ENCODE measurements at regions not wholly inside any gene's neighbourhood (a gene's known extent, or its start where the extent isn't known, plus 50 kb on each side); places are given as distances from the start of the nearest gene placed in this dataset.
"Not testable (repeated sequence)": the region's sequence is repeated elsewhere in the genome, so short reads cannot be mapped to it uniquely, and the experiment has no call there.

DNA sequence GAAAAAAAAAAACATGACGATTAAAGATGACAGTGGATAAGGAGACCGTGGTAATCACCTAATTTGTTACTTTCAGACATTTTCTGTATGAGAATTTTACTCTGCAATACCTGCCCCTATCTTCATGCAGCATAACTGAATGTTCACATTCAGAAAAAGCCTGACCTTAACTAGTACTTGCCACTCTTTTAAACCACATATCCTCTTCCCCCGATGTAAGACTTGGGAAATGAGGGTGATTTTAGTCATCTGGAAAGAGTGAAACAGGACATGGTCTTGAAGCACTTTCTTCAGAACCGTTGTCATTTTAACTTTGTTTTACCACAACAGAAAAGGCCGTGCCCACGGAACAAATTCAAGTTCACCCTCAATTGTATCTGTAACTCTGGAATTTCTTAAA, 318.5 kb downstream of the BCL2L11 start:
- DNase-seq (ENCODE audit: low read depth in 4 of 4, low spot score in 2 of 4) = not testable (repeated sequence)

DNA sequence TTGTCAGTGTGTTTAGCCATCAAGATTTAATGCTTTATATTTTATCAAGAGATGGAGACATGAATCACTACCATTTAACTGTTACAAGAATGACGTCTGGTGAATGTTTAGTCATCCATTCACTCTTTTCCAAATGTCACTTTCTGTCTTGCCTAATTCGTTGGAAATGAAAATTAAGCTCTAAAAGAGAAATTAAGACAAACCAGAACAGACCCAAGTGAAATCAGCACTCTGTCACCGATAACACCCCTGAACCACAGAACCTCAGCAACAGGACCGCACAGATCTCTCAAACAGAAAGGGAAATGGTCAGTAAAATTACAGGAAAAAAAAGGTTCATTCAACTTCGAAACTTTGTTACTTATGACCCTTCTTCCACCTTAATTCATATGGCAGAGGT, 320.9 kb downstream of the BCL2L11 start:
- DNase-seq (ENCODE audit: low read depth in 4 of 4, low spot score in 2 of 4) = not testable (repeated sequence)

DNA sequence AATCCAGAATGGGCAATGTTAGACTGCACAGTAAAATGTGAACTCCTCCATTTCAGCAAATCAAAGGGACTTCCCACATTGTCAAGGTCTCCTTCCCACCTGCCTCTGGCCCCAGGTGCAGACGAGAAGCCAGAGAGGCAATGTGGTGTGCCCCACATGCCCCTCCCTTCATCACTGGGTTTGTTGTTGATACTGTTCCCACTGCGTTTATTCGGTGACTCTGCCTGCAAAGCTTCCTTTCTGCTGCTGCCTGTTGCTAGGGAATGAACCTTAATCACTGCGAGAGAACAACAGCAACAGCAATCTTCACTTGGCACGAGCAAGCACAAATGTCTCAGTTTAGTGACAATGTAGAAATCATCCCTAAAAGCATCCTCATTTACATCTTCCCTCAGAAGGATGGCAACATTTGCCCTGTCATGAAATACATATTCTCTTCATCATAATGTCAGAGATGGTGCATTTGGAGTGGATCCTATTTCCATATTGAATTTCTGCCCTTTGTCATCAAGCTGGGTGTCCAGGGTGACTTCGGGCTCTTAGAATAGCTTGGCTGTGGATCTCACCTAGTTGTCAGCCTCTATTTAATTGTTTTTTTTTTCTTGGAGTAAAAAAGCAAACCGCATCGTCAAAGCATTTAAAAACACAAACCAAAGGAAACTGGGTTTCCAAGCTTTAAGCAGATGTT, 322.2 kb downstream of the BCL2L11 start:
- DNase-seq (ENCODE audit: low read depth in 4 of 4, low spot score in 2 of 4) = not testable (repeated sequence)

DNA sequence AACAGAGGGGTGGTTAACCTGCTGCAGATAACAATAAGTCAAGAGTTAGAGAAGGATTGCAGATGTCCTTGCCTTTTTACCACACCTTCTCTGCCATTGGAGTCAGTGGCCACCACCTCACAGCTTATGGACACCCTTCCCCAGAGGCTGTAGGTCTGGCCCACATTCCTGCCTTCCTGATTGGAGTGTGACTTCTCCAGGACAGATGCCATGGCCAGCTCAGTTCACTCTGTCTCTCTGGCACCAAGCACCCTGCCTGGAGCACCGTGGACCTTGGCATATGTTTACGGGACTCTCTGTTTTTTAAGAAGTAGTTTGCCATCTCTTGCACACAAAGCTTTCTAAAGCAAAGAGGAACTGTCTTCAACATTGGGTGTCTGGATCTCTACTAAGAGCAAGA, 323.8 kb downstream of the BCL2L11 start:
- not testable (repeated sequence) for DNase-seq (ENCODE audit: low read depth in 4 of 4, low spot score in 2 of 4)

DNA sequence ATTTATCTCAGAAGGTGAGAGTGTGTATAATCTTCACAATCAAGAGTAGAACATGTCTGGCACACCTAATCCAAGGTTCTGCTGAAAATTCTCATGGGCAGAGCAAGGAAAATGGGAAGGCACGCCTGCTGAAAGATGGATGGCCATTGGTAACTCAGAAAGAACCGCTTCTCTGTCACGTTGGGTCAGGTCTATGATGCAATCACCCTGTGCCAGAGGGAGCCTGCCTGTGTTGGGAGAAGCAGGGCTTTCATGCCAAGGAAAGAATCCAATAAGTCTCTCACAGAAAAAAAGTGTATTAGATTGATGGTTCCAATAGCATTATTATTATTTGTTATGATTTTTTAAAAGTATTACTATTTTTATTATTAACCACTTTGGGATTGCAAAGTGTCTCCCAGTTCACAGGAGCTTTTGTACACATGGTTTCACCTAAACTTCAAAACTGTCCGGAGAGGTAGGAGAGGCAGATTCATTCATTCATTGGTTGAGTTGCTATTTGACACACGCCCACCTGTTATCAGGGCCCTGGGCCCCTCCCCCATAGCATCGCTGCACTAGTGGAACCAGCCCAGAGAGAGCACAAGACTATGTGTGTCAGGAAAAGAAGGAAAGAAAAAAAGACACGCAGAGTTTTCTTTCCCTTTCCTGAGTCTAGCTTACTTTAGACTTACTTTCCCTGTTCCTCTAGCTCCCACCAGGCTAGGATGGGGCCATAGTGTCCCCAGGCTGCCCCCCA, 324.6 kb downstream of the BCL2L11 start:
- DNase-seq (ENCODE audit: low read depth in 4 of 4, low spot score in 2 of 4) = not testable (repeated sequence)

DNA sequence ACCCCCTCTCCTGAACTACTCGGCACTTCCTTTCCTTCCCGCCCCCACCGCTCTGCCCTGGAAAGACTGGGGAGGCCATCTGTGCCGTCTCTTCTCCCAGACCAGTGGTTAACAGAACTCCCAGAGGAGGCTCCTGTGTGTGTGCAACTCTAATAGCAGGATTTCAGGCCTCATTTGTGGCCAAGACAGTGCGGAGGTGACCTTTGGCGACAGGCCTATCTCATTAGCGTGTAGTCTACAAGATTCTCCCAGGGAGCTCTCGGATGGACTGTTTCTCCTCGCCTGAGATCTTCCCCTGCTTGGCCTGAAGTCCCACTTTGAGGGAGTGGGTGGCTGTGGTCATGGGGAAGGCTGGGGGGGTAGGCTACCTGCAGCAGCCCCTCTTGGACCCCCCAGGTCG, 325.2 kb downstream of the BCL2L11 start:
- DNase-seq (ENCODE audit: low read depth in 4 of 4, low spot score in 2 of 4) = not testable (repeated sequence)

DNA sequence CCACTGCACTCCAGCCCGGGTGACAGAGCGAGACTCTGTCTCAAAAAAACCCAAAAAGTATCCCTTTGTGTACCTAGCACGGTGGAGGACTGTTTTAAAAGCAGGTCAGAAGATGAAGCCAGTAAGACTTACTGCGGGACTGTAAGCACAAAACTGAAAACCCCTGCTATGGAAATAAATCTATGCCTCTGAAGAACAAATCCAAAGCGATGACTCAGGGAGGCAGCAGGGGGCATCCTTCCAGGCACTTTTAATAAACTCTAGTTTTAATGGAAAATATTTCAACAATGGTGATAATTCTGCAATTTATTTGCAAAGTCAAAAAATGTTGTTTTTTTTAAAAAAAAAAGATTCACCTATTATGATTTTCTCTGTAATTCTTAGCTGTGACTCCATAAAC, 326.8 kb downstream of the BCL2L11 start:
- not testable (repeated sequence) for DNase-seq (ENCODE audit: low read depth in 4 of 4, low spot score in 2 of 4)

DNA sequence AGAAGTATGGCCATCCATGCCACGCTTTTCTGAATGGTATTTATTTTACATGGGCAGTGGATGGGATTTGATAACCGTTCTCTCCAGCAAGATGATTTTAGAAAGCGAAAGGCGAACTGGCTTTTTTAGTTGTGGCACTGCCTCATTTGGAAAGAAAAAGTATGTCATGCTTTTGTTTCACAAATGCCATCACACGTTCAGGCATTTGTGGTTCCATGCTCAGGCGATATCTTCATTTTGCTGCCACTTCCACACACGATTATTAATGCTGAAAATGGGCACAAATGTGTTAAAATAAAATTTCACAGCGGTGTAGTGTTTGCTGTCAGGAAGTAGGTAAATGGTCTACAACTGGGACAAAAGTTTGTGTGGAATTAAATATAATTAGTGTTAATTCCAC, 328.1 kb downstream of the BCL2L11 start:
- DNase-seq (ENCODE audit: low read depth in 4 of 4, low spot score in 2 of 4) = not testable (repeated sequence)

DNA sequence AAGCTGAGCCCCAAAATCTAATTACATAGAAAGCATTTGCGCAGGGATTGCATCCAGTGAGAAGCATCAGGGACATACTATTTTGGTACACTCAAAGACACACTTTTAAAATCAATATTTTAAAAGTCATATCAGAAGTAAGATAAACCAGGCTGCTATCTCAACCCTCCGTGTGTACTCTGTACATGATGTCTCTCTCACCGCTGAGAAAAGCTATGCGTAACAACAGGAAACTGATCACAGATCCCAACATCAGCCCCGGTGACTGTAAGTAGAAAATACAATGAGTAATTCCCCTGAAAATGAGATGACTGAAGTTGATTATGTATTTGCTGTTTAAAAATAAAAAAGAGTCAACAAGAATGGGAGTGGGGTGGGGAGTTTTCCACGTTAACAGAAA, 329.8 kb downstream of the BCL2L11 start:
- not testable (repeated sequence) for DNase-seq (ENCODE audit: low read depth in 4 of 4, low spot score in 2 of 4)

DNA sequence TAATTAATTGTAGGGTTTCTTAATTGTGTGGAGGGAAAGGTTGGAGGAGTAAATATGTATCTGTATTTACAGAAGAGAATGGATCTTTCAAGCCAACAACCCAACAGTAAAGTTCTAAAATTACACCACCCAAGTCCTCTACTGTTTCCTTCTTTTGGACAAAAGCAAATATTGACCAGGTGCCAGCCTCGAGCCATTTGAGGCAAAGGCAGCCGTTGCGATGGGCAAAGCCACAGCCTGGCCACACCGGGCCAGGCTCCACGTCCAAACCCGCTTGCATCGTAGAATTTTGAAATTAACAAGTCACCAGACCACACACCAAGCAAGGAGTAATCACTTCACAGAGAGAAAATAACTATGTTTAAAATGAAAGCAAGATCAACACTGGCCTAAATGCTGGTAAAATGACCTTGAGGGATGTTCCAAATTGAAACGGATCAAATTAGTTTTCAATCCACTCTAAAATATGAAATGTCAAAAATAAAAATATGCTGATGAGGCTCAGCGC, 331.0 kb downstream of the BCL2L11 start:
- not testable (repeated sequence) for DNase-seq (ENCODE audit: low read depth in 4 of 4, low spot score in 2 of 4)

DNA sequence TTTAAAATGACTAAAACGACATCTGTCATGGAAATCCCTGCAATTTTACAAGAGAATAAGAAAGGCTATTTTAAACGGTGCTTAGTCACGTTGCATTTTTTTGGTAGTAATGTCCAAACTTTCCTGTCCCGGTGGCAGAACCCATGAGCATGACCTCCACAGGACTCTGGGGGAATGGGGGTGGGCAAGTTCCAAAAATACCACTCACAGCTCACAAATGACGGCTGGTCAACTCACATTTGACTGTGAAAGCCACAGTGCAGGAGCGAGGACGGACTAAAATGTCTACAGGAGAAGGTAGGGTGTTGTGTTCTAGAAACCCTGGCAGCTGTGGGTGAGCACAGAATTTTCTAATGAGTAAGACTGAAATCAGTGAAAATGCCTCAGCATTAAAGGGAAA, 331.5 kb downstream of the BCL2L11 start:
- DNase-seq (ENCODE audit: low read depth in 4 of 4, low spot score in 2 of 4) = not testable (repeated sequence)

DNA sequence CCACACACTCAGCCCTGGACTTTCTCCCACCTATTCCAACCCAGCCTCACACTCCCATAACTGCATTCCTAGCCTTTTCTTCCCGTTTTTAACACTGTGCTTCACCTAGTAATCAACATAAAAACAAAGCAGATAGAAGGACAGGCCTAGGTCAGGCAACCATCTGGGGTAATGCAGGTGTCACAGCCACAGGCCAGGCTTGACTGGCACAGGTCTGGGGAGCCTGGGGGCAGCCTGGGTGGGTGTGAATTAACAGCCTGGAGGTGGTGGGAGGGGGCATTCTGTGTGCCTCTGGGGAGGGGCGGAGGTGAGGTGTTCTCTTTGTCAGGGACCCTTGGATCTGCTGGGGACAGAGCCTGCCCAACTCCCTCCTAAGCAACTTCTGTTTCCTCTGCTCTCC, 332.6 kb downstream of the BCL2L11 start:
- DNase-seq (ENCODE audit: low read depth in 4 of 4, low spot score in 2 of 4) = not testable (repeated sequence)

DNA sequence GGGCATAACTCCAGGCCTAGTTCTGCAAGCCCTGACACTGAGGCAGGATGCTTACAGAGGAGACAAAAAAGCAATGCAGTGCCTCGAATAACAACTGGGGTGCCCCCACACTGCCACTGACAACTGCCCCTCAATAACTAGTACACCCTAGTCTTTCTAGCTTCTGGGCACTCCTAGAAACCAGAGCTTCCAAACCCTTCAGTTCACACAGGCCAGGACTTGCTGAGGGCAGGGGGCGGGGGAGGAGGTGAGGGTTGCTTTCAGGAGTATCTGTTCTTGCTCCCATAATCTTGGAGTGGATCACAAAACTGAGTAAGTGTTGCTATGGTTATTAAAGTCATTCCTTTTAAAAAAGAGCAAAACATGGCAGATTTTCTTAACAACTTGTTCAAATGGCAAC, 333.1 kb downstream of the BCL2L11 start:
- not testable (repeated sequence) for DNase-seq (ENCODE audit: low read depth in 4 of 4, low spot score in 2 of 4)

DNA sequence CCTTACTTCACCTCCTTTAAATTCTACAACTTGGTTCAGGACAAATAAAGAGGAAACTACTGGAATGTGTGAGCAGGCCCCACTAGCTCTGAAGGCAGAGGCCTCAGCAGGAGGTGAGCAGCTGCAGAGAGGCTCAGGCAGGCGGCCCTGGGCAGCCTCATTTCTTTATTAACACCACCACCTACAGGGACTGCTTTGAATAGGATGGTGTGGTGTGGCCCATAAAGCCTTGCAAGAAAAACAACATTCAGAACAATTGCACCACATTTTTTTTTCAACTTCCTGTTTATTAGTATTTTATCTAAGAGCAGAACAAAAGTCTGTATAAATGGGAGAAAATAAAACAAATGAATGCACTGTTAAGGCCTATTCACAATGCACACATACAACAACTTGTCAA, 333.7 kb downstream of the BCL2L11 start:
- not testable (repeated sequence) for DNase-seq (ENCODE audit: low read depth in 4 of 4, low spot score in 2 of 4)

DNA sequence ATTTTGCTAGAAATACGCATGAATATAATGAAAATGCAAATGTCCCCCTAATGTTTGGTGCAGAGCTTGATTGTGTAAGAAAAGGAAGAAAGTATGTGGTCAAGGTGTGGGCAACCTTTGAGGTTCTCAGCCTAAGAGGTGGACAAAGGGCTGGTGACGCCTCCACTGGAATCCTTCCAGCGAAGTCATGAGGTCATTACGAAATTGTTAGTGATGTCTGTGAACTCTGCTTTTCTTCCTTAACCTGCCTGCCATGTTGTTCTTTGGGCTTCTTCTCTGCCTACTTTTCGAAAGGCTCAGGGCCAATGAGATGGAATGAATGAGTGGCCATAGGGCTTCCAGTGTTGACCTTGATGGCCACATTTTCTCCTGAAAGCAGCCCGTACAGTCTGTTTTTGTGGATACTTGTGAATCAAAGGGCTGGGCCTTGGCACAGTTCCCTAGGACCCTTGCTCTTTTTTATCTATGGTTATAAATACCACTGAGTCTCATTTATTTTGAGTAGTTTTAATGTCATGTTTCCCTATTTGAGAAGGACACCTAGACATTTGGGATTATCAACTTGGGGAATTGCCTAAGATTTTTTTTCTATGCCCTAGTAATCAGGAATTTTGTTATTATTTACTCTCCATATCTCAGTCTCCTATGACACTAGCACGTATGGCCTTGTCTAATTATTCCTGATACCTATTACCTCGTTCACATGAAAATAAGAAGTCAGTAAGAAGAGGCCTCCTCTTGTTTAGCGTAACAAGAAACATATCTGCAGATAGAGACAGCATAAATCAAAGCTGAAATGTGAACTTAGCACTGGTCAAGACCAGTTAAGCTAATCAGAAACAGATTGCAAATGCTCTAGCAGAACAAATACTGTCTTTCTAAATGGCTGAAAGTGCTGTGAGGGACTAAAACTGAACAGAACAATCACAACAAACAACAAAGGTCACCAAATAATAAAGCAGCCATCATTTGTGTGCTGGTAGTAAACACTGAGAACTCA, 334.6 kb downstream of the BCL2L11 start:
- DNase-seq (ENCODE audit: low read depth in 4 of 4, low spot score in 2 of 4) = not testable (repeated sequence)

DNA sequence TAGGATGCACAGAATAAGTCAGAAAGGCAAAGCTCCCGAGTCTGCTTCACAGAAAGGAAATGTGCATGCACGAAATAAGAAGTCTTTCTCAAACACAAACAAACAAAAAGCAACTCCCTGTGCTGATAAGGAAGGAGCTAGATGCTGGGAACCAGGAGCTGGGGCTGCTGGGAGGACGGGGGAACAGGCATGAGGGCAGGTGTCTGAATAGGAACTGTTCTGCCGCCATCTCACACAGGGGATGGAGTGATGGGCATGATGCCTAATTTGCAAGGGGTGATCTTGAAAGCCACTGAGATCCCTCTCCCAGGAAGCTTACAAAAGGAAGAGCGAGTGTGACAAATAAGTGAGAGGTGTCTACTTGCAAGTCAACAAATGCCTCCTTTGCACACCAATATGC, 336.5 kb downstream of the BCL2L11 start:
- not testable (repeated sequence) for DNase-seq (ENCODE audit: low read depth in 4 of 4, low spot score in 2 of 4)

DNA sequence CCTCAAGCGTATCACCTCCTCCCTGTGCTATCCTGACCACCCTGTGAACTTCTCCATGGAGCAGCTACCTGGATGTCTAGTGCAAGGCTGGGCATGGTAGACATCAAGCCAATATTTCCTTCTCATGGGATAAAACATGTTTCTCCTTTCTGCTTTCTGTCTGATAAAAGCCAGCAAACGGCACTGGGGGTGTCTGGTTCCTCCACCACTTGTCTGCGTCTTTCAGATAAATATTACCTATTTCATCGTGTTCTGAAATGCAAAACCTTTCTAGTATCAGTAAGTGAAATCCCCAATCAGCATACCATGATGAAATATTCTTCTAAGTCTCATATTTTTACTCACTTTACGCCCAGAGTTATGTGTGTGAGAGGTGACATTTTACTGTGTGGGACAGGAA, 340.2 kb downstream of the BCL2L11 start:
- not testable (repeated sequence) for DNase-seq (ENCODE audit: low read depth in 4 of 4, low spot score in 2 of 4)

DNA sequence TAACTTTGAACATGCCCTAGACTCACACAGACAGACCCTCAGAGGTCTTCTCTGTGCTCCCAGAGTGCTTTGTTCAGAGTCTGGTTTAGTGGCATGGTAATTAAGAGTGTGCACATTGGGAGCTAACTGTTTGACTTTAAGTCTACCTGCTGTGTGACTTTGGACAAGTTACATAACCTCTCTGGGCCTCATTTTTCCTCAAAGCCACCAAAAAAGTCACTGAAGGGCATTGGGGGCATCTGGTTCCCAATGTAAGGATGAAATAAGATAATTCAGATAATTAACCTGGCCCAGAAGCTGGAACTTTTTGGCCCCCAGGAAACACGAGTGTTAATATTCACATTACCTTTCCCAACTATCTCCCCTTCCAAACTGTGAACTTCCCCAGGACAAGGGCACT, 341.1 kb downstream of the BCL2L11 start:
- not testable (repeated sequence) for DNase-seq (ENCODE audit: low read depth in 4 of 4, low spot score in 2 of 4)

DNA sequence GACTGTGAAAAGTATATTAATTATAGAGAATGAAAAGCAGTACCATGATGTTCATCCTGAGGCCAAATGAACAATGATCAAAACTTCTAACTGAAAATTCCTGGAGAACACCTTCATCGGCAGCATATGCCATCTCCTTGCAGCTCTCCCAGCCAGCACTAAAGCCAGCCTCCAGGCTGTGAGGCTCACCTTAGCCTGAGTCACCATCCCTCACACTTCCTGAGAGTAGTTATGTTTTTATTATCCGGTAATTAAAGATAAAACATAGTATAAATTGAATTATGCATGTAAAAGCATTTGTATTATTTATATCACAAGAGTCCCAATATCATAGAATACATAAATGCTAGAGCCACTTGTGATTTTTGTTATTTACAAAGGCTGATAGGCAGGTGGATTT, 341.9 kb downstream of the BCL2L11 start:
- not testable (repeated sequence) for DNase-seq (ENCODE audit: low read depth in 4 of 4, low spot score in 2 of 4)

DNA sequence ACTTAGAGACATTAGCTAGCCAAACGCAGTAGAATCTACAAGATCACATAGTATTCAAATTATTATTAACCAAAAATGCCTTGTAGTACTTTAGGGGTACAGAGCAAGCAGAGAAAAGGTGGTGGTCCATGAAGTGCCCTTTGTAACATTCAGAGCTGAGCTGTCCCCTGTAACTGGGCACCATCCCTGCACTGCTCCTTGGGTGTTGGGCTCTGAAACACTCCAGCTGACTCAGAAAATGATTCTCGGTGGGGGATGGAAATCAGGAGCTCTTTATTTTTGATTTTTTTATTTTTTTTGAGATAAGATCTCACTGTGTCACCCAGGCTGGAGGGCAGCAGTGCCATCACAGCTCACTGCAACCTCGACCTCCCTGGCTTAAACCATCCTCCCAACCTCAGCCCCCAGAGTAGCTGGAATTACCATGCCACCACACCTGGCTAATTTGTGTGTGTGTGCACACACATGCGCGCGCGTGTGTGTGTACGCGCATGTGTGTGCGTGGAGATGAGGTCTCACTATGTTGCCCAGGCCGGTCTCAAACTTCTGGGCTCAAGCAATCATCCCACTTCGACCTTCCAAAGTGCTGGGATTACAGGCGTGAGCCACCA, 342.6 kb downstream of the BCL2L11 start:
- not testable (repeated sequence) for DNase-seq (ENCODE audit: low read depth in 4 of 4, low spot score in 2 of 4)
